HG02981 (cell line): ENCODE measurements at regions not wholly inside any gene's neighbourhood (a gene's known extent, or its start where the extent isn't known, plus 50 kb on each side); places are given as distances from the start of the nearest gene placed in this dataset.

Experiments used
- ATAC-seq: cut with Tn5 transposase; IDR thresholded peaks from one replicate; pipeline ENCODE4 v1.9.1; 2021; ENCODE audit warnings: mild to moderate bottlenecking, moderate library complexity; ENCODE audit not compliant: unreplicated experiment

DNA sequence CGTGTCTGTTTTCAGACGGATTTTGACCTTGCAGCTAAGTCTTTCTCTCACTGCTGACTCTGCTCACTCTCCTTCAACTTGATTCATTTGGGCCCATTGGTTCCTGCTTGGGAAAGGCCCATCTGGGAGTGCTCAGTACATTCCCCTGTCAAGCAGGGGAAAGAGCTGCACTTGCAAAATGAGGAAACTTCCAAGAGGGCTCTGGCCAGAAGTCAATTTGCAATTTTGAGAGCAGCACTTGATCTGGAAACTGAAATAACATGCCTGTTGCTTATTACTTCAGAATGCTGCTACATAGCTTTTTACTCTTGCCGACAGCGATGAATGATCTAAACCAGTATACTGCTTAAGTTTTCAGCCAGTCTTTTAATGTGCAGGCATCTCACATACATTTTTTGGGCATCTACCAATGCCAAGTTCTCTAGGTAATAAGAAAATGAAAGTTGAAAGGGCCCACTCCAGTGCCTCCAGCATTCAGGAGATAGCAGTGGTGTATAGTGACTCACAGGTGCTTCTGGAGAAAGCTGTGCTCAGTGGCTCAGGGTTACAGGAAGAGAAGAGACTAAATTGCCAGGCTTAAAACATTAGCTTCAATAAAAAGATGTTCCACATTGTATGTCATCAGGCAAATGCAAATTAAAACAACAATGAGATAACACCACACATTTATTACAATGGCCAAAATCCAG, 70.1 kb upstream of the RORA start:
- ATAC-seq = no peak

GRCh38 chr15:61295239-61295638, 66.1 kb upstream of the RORA start:
- ATAC-seq = no peak

GRCh38 chr15:61282661-61283060, 53.6 kb upstream of the RORA start:
- no peak for ATAC-seq

GRCh38 chr15:61281328-61281727, 52.2 kb upstream of the RORA start:
- no peak for ATAC-seq
